ENCODE measurements at regions not wholly inside any gene's neighbourhood (a gene's known extent, or its start where the extent isn't known, plus 50 kb on each side); places are given as distances from the start of the nearest gene placed in this dataset.

DNA sequence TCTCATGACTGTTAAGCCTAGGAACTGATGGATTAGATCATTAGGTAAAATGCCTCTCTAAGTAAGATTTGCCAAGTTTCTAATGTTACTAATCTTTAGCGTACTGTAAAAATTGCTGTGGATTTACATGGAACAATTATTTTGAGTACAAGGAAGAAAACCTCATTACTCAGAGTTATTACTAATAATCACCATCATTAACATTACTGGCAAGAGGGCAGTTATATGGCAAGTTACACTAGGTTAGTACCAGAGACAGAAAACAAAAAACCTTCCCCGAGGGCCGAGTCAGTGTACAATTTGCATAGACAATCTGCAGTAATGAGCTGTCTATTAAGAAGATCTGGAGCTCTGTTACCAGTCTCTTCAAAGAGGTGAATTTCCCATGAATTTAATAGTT, 775.6 kb downstream of the GATA3 start:
- H3K36me3 ChIP-seq (ENCODE audit: control insufficient read depth in 2 of 2, extremely low read depth in 1 of 2, insufficient read depth in 2 of 2, low read length in 2 of 2): no peaks in the 10 kb centered on the region
- no peaks in the 10 kb centered on the region for H3K79me2 ChIP-seq (ENCODE audit: control insufficient read depth, insufficient read depth, low read length)
- POLR2A ChIA-PET: interaction anchor here (0.6 kb wide), 1 partner anchor 50 kb away, joined by 3 read pairs; no protein-coding TSS in a partner anchor
- DNase-seq (ENCODE audit: low read depth, low spot score): no peak
- dilution Hi-C loops (cut with MboI; ENCODE audit: extremely low pct_ligation_motif_present, low sequenced_read_pairs) (no loop called here), intact Hi-C loops (cut with micrococcal nuclease) (no loop called here)
- no peaks in the 10 kb centered on the region for H3K27me3 ChIP-seq (ENCODE audit: control insufficient read depth in 2 of 2, insufficient read depth in 2 of 2, low read length in 2 of 2)
- no peak for FAIRE-seq
- no peak overlapping the region for H3K4me2 ChIP-seq (ENCODE audit: insufficient read depth, low read length)
- no peak overlapping the region for H2AFZ ChIP-seq (ENCODE audit: low read depth, low read length)
- no peak overlapping the region for H3K27ac ChIP-seq (ENCODE audit: insufficient read depth, low read depth, low read length)
- no peaks in the 10 kb centered on the region for H3K4me1 ChIP-seq (ENCODE audit: control insufficient read depth, extremely low read depth, insufficient read depth, low read length)
- no peaks in the 10 kb centered on the region for H3K9me1 ChIP-seq (replicated peaks; ENCODE audit: control insufficient read depth, extremely low read depth, insufficient read depth, low read length)
- CTCF ChIA-PET: interaction anchor here (0.6 kb wide), 1 partner anchor 1089 kb away, joined by 4 read pairs; no protein-coding TSS in a partner anchor
- no peak for TF ChIP-seq POLR2AphosphoS5 (IDR thresholded peaks at IDR 0.05; ENCODE audit: insufficient read depth, low read depth, low read length)
- no peak for TF ChIP-seq JUN (IDR thresholded peaks at IDR 0.05; ENCODE audit: borderline replicate concordance, insufficient read depth, insufficient read length, low read depth)
- TF ChIP-seq GATA2 (IDR thresholded peaks at IDR 0.05; ENCODE audit: insufficient read depth, insufficient read length, low read depth, low read length): no peak
- TF ChIP-seq, protein P1, sequence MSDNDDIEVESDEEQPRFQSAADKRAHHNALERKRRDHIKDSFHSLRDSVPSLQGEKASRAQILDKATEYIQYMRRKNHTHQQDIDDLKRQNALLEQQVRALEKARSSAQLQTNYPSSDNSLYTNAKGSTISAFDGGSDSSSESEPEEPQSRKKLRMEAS (IDR thresholded peaks at IDR 0.05; ENCODE audit: insufficient read depth, insufficient read length): no peak
- no peak for TF ChIP-seq POLR2A (IDR thresholded peaks at IDR 0.05; ENCODE audit: low read depth, low read length)
- TF ChIP-seq EZH2 (IDR thresholded peaks at IDR 0.05; ENCODE audit: borderline replicate concordance, low read depth, low read length, severe bottlenecking): no peak
- no peak for TF ChIP-seq FOS (IDR thresholded peaks at IDR 0.05; ENCODE audit: borderline replicate concordance, insufficient read depth, low read length)
- TF ChIP-seq, protein P2, sequence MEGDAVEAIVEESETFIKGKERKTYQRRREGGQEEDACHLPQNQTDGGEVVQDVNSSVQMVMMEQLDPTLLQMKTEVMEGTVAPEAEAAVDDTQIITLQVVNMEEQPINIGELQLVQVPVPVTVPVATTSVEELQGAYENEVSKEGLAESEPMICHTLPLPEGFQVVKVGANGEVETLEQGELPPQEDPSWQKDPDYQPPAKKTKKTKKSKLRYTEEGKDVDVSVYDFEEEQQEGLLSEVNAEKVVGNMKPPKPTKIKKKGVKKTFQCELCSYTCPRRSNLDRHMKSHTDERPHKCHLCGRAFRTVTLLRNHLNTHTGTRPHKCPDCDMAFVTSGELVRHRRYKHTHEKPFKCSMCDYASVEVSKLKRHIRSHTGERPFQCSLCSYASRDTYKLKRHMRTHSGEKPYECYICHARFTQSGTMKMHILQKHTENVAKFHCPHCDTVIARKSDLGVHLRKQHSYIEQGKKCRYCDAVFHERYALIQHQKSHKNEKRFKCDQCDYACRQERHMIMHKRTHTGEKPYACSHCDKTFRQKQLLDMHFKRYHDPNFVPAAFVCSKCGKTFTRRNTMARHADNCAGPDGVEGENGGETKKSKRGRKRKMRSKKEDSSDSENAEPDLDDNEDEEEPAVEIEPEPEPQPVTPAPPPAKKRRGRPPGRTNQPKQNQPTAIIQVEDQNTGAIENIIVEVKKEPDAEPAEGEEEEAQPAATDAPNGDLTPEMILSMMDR (IDR thresholded peaks at IDR 0.05; ENCODE audit: extremely low read depth in 1 of 2, insufficient read depth in 1 of 2, low read depth in 1 of 2, low read length in 2 of 2): no peak
- no peak for TF ChIP-seq MYC (IDR thresholded peaks at IDR 0.05; ENCODE audit: low read depth, low read length)
- H3K4me3 ChIP-seq (replicated peaks in 1 of 3; ENCODE audit: insufficient read depth in 1 of 3, low read depth in 1 of 3, low read length in 3 of 3): no peak overlapping the region
- H3K9me3 ChIP-seq (replicated peaks; ENCODE audit: control insufficient read depth, insufficient read depth, low read length): no peaks in the 10 kb centered on the region
- H3K9ac ChIP-seq (replicated peaks; ENCODE audit: extremely low read depth, insufficient read depth, low read length): no peak overlapping the region
- BruUV-seq (replicated peaks): no TSS peak
- no peaks in the 10 kb centered on the region for H4K20me1 ChIP-seq (replicated peaks; ENCODE audit: control insufficient read depth, extremely low read depth, insufficient read depth, low read length)

Measured in endothelial cell of umbilical vein (primary cell).